ENCODE measurements at regions not wholly inside any gene's neighbourhood (a gene's known extent, or its start where the extent isn't known, plus 50 kb on each side); places are given as distances from the start of the nearest gene placed in this dataset.

GRCh38 chr4:187575706-187576105, 419.9 kb upstream of the ZFP42 start:
- H3K4me1 ChIP-seq, result no peaks in the 10 kb centered on the region
- no peak for DNase-seq
- WGBS, 2 donors, result 71 to 79% methylated on average over 2 of the region's 2 CpGs
- H3K27me3 ChIP-seq, result no peaks in the 10 kb centered on the region
- no peaks in the 10 kb centered on the region for H3K36me3 ChIP-seq (replicated peaks in 1 of 2; ENCODE audit: insufficient read depth in 1 of 2, low read depth in 2 of 2)
- no peaks in the 10 kb centered on the region for H3K9me3 ChIP-seq
- H3K4me3 ChIP-seq, result no peak overlapping the region
- H3K27ac ChIP-seq, result no peak overlapping the region
- intact Hi-C loops (cut with DNase I), result no loop called here
- ATAC-seq, result no peak
- TF ChIP-seq POLR2A (IDR thresholded peaks at IDR 0.05) (no peak), CTCF (IDR thresholded peaks at IDR 0.05) (no peak)

GRCh38 chr4:187576751-187577150, 418.8 kb upstream of the ZFP42 start:
- TF ChIP-seq POLR2A (IDR thresholded peaks at IDR 0.05) (no peak), CTCF (IDR thresholded peaks at IDR 0.05) (no peak)
- DNase-seq (no peak), ATAC-seq (no peak)
- Histone ChIP-seq H3K36me3 (replicated peaks in 1 of 2; ENCODE audit: insufficient read depth in 1 of 2, low read depth in 2 of 2) (no peaks in the 10 kb centered on the region), H3K27ac (no peak overlapping the region), H3K4me3 (no peak overlapping the region), H3K9me3 (no peaks in the 10 kb centered on the region), H3K4me1 (no peaks in the 10 kb centered on the region), H3K27me3 (no peaks in the 10 kb centered on the region)
- intact Hi-C loops (cut with DNase I), result no loop called here

- DNase-seq (no peak), ATAC-seq (no peak)
- Histone ChIP-seq H3K27ac (no peak overlapping the region), H3K4me1 (no peaks in the 10 kb centered on the region), H3K36me3 (replicated peaks in 1 of 2; ENCODE audit: insufficient read depth in 1 of 2, low read depth in 2 of 2) (no peaks in the 10 kb centered on the region), H3K27me3 (no peaks in the 10 kb centered on the region), H3K9me3 (no peaks in the 10 kb centered on the region), H3K4me3 (no peak overlapping the region)
- TF ChIP-seq CTCF (IDR thresholded peaks at IDR 0.05), result no peak
- TF ChIP-seq POLR2A (IDR thresholded peaks at IDR 0.05), result no peak
- intact Hi-C loops (cut with DNase I), result no loop called here
- 72 to 74% methylated on average over 6 of the region's 6 CpGs for WGBS, 2 donors
Measured at GRCh38 chr4:187577941-187578480, 417.6 kb upstream of the ZFP42 start.

GRCh38 chr4:187586892-187587291, 408.7 kb upstream of the ZFP42 start:
- Histone ChIP-seq H3K4me3 (no peak overlapping the region), H3K4me1 (no peaks in the 10 kb centered on the region), H3K9me3 (no peaks in the 10 kb centered on the region), H3K36me3 (replicated peaks in 1 of 2; ENCODE audit: insufficient read depth in 1 of 2, low read depth in 2 of 2) (no peaks in the 10 kb centered on the region), H3K27ac (no peak overlapping the region), H3K27me3 (no peaks in the 10 kb centered on the region)
- TF ChIP-seq POLR2A (IDR thresholded peaks at IDR 0.05) (no peak), CTCF (IDR thresholded peaks at IDR 0.05) (no peak)
- intact Hi-C loops (cut with DNase I), result no loop called here
- ATAC-seq, result no peak
- WGBS, 2 donors, result 47 to 73% methylated on average over 7 of the region's 7 CpGs
- no peak for DNase-seq

GRCh38 chr4:187598196-187598595, 397.4 kb upstream of the ZFP42 start:
- no peaks in the 10 kb centered on the region for H3K9me3 ChIP-seq
- H3K36me3 ChIP-seq (replicated peaks in 1 of 2; ENCODE audit: insufficient read depth in 1 of 2, low read depth in 2 of 2), result no peaks in the 10 kb centered on the region
- no peaks in the 10 kb centered on the region for H3K4me1 ChIP-seq
- TF ChIP-seq CTCF (IDR thresholded peaks at IDR 0.05), result no peak
- TF ChIP-seq POLR2A (IDR thresholded peaks at IDR 0.05), result no peak
- no peak for ATAC-seq
- DNase-seq, result no peak
- no peak overlapping the region for H3K4me3 ChIP-seq
- no peak overlapping the region for H3K27ac ChIP-seq
- 55% methylated on average over 5 of the region's 5 CpGs for WGBS, 2 donors
- intact Hi-C loops (cut with DNase I), result no loop called here
- H3K27me3 ChIP-seq, result no peaks in the 10 kb centered on the region

Data from body of pancreas (tissue), 4 donors.